HG03066 (cell line): ENCODE measurements at regions not wholly inside any gene's neighbourhood (a gene's known extent, or its start where the extent isn't known, plus 50 kb on each side); places are given as distances from the start of the nearest gene placed in this dataset.

Source experiments
- ATAC-seq: cut with Tn5 transposase; IDR thresholded peaks from one replicate; pipeline ENCODE4 v1.9.1; 2021; ENCODE audit warnings: low read depth; ENCODE audit not compliant: unreplicated experiment

DNA sequence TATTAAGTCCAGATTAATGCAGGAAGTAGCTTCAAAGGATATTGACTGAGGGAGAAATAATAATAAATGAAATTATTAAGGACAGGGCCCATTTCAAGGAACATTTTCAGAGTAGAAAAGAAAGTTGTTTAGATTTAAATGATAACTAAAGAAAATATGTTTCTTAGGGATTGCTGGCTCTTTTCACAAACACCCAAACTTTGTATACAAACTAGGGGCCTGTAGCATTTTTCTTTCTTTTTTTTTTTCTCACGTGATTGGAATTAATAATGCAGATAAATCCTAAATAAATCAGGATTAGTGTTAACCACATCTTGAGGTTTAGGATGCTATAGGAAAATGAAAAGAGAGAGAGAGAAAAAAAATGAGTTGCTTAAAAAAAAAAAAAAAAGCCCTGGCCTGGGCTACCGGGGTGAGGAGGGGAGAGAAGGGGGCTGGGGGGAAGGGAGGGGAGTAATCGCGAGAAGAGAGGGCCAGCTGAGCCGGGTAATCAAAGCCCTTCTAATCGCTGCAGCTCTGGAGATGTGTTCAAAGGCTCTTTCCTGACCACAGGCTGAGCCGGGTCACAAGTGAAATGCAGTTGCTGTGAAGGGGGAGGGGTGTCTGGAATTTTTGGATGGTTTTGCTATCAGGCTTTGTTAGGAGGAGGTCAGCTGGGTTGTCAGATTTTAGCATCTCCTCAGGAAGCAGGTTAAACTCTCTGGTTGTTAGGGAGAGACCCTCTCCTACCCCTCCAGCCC lies 104.6 kb upstream of the ZFHX3 start:
- no peak for ATAC-seq

DNA sequence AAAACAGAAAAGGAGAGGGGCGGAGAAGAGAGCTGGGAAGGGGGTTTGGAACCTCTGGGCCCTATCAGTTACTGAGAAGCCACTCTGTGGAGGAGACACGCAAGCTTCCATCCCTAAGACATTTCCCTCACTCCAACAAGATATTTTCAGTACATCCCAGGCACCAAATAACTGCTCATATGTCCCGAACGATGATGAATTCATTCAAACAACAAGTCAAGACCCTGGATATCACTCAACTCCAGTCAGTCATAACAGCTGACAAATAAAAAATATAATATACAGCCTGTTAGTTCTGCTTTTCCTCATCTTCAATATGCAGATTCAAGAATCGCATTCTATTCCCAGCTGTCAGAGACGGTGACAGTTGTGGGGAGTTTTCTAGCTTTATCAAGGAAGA lies 104.0 kb upstream of the ZFHX3 start:
- ATAC-seq: no peak

DNA sequence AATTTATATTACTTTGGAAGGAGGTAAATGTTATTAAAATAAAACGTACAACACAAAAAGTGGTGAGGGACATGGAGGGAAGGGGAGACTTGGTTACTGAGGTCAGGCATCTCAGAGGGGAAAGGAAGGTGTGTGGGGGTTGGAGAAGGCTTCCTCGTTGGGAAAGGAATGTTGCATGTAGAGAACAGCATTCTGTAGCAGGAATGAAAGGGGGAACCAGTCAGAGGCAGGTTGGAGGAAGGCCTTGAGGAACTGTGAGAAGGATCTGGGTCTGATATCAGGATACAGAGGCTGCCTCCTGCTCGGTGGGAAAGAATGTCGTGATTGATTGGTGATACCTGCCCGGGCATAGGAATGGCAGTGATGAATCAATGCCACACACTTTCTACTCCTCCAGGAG lies 103.3 kb upstream of the ZFHX3 start:
- ATAC-seq: no peak

DNA sequence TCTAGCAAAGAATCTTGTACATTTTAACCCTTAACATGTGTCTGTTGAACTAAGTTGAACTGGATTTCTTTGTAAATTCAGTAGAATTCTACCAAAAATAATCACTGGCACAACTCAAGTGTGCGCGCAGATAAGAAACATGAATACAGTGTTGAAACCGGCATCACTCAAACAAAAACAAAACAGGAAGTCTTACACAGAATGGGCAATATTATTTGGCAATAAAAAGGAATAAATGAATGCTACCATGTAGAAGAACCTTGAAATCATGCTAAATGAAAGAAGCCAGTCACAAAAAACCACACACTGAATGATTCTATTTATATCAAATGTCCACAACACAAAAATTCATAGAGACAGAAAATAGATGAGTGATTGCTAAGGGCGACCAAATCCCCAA lies 102.9 kb upstream of the ZFHX3 start:
- no peak for ATAC-seq

DNA sequence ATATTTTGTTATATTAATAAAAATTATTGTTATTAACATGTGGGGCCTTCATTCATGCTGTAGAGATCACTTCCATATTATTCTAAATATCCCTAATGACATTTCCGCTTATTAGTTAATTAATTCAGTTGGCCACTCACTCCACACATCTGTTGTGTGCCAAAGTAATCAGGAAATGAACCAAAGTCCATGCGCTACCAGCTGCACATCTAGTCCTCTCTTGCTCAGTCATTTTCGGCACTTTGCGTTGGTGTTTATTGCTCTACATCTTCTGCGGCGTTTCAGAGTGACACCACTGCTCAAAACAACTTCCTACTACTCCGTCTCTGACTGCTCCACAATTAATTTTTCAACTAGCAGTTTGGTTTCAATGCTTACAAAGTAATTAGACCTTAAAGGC lies 101.4 kb upstream of the ZFHX3 start:
- no peak for ATAC-seq

DNA sequence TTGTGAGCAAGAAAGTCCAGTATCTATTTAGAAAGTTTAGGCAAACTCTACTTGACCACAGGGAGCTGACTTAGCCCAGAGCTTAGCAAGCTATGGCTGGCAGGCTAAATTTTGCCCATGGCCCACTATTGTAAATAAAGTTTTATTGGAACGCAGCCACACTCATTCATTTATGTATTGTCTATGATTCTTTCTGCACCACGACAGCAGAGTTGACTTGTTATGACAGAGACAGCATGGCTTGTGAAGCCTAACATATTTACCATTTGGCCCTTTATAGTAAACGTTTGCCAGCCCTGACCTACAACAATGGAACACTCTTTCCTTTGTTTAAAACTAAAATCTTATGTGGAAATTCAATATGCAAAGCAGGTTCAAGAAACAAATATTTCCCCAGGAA lies 100.0 kb upstream of the ZFHX3 start:
- ATAC-seq: no peak

DNA sequence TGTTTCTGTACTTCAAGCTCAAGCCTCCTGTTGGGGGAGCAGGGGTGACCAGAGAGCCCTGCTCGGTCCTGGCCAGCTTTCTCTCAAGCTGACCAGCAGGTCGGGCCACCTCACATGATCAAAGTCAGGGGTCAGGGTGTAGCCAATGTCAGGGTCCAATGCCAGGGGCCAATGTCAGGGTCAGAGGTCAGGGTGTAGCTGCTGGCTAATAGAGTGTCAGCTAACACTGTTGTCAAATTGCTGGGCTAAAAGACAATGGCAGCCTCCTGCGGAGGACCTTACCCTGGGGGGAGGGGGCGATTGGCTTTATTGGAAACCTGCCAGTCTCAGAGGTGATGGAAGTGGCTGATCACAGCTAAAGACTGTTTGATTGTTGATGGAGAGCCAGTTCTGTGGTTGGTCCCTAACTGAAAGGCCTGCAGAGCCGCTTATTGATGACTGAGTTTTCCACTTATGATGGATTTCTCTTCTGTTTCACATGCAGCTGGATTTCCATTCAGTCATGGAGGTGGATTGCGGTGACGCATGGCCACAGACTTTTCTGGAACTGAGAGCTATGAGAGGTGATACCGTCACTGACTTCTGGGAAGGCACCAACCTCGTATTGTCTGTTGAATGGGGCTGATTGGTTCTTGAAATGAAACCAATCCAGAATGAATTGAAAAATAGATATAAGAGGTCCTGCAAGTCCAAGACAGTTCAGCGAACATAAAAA lies 97.4 kb upstream of the ZFHX3 start:
- no peak for ATAC-seq

DNA sequence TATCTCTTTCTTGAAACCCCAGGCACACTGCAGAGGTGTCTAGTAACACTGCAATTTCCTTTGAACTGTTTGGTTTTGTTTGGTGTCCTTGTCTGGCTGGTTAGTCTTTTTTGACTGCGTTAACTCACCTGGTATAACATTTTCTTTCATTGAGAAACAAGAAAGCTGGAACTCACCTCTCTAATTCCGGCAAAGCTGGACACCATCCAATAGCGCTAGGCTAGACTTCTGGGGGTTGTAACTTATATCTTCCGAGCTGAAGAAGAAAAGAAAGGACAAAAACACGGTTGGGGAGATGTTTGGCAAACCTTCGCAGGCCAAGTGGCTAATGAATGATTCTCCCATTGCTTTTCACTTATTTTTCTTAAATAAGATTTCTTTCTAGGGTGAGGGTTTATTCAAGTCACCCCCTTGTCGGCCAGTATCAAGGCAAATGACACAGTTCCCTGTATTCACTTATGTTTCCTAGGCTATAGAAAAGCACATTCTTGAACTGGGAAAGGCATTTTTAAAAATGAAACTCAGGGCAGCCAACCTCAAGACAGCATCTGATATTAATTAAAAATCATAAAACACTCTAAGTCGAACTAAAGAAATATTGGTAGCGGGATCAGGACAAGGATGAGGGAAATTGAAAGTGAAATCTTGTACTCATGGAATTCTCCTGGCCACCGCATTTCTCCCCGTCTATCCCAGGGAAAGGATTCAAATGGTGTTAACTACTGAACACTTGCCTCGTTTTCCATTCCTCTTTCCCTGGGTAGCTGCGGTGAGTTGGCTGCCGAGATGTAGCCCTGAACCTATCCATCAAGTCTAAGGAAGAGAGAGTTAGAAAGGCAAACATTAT lies 95.9 kb upstream of the ZFHX3 start:
- ATAC-seq: no peak

DNA sequence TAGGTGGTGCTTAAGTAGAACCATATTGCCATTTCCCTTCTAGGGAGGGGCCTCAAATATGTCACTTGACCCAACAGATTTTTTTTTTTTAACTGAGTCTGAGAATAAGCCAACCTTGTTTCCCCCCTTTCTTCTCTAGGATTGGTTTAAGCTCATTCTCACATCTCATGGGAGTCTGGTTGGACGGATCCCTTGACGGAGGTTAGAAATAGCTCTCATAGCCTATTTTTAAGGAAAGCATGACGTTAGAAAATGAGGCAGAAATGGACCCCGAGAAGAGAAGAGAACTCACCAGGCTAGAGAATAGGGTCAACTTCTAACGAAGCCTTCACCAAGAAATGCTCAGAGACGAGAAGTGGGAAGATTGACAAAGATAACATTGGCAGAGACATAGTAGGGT lies 95.1 kb upstream of the ZFHX3 start:
- no peak for ATAC-seq

DNA sequence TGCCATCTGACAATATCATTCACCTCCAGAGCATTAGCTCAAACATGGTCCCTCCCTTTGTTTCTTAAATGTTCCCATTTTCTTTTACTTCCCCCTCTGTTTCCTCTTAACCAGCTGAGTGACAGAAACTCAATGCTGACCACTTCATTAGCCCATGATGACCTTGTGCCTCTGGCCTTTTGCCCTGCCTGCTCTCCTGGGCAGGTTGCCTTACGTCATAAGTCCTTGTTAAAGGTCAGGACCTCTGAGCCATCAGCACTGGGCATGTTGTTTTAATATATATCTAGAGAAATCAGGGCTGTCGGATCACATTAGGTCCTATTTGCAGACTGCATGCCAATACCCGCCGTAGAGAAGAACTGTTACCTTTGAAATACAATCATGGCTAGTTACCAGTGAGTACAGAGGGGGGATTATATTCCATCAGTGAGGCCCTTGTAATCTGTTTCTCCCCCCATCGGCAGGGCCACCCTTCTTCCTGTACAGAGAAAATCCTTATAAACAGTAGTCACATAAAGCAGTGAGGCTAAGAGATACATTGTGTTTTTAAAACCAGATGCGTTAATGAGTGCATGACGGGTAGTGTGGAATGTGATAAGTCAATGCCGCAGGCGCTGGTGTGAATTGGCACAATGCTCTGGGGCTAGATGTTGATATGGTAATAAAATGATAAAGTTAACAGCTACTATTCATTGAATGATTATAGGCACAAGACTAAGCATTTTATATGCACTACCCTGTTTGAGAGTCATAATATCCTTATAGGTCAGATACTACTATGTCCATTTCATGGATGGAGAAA lies 94.3 kb upstream of the ZFHX3 start:
- ATAC-seq: no peak

DNA sequence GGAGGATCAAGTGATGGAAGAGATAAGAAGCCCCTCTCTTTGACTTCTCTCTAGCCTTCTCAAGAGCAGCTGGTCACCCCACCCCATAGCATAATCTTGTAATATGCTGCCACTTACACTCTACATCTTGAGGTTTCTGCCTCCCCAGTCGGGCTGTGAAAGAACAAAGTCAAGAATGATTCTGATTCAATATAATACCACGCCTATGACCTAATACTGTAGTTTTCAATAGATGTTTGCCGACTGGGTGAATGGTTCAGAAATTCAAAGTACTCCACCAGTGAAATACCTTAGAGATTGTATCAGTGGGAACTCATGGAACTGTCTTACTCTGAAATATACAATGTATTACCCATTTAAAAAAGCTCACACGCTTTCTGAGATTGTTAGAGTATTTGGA lies 93.0 kb upstream of the ZFHX3 start:
- ATAC-seq: no peak

DNA sequence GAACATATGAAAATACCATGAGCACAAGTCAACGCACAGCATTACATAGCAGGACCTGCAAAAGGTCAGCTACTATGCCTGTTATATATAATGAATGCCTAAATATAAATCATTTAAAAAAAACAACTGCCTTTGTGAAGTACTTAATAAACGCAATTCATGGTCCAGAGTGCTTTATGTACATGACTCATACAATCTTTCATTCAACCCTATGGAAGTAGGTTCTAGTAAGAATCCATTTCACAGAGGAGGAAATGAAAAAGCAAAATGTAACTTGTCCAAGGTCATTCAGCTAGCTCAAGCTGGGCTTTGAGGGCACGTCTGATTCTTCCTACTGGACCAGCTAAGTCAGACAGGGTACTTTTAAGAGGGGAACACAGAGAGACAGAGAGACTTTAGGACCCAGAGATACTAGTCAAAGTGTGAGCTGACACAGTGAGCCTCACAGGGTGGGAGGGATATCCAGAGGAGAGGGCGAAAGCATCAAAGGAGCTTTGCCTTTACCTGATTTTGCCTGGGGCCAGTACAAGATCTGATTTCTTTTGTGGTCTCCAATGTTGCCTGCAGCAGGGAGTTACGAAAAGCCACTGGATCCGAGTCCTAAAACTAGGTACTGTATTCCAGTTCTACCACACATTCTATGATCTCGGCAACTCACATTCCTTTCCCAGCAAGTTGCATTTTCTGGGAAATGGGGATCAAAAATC lies 83.4 kb upstream of the ZFHX3 start:
- no peak for ATAC-seq

DNA sequence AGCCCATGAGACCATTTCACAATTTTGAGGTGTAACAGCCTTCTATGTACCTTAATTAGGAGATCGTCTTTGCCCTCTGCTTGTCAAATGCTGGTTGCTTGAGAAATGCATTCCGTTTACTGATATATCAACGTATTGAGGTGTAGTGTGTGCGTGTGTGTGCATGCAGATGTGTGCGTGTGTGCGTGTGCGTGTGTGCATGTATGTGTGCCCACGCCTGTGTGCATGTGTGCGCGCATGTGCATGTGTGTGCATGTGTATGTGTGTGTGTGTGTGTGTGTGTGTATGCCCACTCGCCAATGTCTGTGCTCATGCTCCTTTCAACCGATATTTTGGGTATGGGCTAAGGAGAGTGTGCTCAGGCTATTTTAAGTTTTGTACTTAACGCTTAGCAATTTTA lies 81.5 kb upstream of the ZFHX3 start:
- ATAC-seq: no peak

DNA sequence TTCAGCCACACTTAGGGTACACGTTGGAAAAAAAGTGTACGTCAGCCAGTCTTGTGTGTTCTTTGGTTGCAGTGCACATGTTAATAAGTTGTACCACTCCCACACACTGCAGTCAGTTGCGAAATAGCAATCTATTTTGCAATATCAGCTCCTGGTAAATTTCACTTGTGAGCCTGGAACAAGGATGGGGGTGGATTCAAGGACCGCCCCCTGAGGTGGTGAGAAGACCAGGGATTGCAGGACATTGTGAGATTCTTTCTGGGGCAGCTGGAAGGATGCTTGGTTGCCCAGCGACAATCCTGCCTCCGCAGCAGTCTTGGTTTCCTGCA lies 78.6 kb upstream of the ZFHX3 start:
- no peak for ATAC-seq

DNA sequence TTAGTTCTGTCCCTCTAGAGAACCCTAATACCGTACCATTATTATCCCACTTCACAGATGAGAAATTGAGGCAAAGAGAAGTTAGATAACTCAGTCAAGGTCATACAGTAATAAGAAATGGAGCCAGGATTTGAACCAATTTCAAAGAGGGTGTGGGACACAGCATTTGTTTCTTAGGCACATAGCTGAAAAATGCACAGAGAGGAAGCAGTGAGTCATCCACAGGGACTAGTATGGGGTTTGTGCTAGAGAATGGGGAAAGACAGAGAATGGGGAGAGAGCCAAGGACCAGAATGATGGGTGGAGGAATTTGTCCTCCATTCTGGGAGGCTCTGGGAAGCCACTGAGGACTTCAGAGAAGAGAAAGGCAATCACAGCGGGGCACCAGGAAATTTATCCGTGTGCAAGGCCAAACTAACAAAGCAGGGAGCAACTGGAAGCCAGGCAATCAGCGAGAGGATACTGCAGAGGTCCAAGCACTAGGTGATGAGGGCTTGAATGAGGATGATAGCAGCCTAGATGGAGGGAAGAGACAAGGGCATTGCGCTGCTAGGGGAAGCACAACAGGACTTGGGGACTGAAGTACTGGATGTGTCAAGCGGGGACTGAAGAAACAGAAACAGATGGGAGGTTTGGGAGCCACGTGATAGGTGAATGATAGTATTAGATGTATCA lies 78.1 kb upstream of the ZFHX3 start:
- ATAC-seq: no peak

DNA sequence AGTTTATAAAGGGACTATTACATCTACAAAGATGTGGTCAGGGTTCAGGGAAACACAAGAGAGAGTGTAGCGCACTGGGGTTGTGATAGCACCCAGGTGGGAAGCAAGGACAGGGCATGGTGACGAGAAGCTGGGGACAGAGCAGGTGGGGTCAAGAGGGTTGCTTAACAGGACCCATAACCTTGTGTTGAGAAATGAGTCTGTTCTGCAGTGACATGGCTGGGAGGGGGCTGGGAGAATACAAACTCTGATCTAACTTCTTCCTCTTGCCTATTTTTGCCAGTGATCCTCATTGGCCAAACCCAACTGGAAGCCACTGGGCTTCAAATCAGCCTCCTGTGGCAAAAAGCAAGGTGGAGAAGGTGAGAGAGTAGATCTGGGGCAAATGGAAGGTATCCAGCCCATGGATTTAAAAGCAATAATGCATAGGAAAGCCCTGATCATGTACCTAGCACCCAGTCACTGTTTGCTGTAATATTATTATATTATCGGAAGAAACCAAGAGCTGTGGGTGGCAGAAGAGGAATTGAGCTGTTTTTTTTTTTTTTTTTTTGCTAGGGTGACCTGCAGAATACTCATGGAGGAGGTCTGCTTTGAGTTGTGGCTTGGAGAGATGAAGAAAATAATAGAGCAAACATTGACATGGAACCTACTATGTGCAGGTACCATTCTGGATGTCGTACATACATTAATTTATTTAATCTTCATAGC lies 76.9 kb upstream of the ZFHX3 start:
- no peak for ATAC-seq

DNA sequence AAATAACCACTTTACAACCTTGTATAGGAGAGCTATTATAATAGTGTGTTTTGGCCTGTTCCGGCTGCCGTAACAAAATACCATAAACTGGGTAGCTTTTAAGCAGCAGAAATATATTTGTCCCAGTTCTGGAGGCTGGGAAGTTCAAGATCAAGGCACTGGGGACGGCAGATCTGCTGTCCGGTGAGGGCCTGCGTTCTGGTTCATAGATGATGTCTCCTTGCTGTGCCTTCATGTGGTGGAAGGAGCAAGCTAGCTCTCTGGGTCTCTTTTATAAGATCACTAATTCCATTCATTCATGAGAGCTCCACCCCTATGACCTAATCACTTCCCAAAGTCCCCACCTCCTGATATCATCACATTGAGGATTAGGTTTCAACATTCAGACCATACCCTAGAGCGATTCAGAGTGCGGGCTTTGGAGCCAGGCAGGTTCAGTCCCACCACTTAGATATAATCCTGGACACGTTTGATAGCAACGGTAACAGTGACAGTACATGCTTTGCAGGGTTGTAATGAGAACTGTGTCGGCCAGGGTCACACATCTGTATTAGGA lies 76.2 kb upstream of the ZFHX3 start:
- ATAC-seq: no peak

DNA sequence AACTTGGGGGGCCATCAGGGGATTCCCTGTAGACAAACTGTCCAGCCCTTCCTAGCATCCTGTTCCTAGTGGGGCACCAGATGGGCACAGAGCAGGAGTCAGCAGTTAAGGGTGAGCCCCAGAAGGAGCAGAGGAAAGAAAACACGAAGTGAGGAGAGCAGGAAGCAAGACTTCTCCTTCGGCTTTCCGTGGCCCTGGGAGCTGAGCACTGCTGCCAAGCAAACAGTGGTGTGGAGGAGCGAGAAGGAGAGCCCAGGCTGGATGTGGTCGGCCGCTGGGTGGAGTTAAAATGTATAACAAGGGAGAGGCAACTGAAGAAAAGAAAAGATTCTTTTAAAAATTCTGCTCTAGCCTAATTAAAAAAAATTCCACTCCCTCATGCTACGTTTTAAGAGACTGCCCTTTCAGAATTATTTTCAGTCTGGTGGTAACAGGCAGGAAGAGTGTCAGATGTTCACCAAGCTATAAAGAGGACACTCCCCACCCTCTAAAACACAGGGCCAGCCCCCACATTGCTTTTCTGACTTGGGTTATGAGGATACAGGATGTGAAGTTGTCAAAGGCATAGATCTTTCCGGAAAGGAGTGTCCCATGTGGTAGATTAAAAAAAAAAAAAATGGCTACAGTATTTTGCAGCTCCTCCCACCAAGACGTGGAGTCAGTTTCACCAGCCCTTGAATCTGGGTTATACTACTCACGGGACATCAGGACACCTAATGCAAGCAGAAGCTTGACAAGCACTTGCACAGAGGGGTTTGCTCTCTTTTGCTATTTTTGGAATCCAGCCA lies 74.9 kb upstream of the ZFHX3 start:
- ATAC-seq: no peak
